LNCAP (cell line): ENCODE measurements at regions not wholly inside any gene's neighbourhood (a gene's known extent, or its start where the extent isn't known, plus 50 kb on each side); places are given as distances from the start of the nearest gene placed in this dataset.

Source experiments
- CTCF ChIP-seq: fragments of 450-650 bp; IDR thresholded peaks from 2 replicates; pipeline ENCODE4 v1.5.1; 2017; ENCODE audit warnings: mild to moderate bottlenecking

- TF ChIP-seq CTCF: 0 out of 2 replicates have a peak, but pooled peaks have one; percentile 13
These were observed 69.6 kb upstream of the NFKB1 start for GRCh38 chr4:102431608-102431961.

- TF ChIP-seq CTCF: no peak
These were observed 64.0 kb upstream of the NFKB1 start for GRCh38 chr4:102437111-102437510.

GRCh38 chr4:102438396-102439235 lies 62.5 kb upstream of the NFKB1 start:
- TF ChIP-seq CTCF: no peak

- no peak for TF ChIP-seq CTCF
These were observed 61.9 kb upstream of the NFKB1 start for GRCh38 chr4:102439236-102439614.

- no peak for TF ChIP-seq CTCF
These were observed 61.3 kb upstream of the NFKB1 start for GRCh38 chr4:102439812-102440211.

- TF ChIP-seq CTCF: no peak
These were observed 60.7 kb upstream of the NFKB1 start for GRCh38 chr4:102440498-102440897.

GRCh38 chr4:102441978-102442911 lies 58.9 kb upstream of the NFKB1 start:
- no peak for TF ChIP-seq CTCF
